Nephron (organoid): ENCODE measurements at regions not wholly inside any gene's neighbourhood (a gene's known extent, or its start where the extent isn't known, plus 50 kb on each side); places are given as distances from the start of the nearest gene placed in this dataset.
A peak's percentile ranks its signal among the peaks of the same experiment; 100 is the strongest.

ENCODE experiments used
- H3K27ac Mint-ChIP-seq, 3 experiments: 2 replicates each; pipeline ENCODE4 v1.8.0; 2020; ENCODE audit warnings: mixed read lengths in 3 of 3, mild to moderate bottlenecking in 2 of 3, moderate library complexity in 1 of 3
- H3K27me3 Mint-ChIP-seq: 2 replicates; pipeline ENCODE4 v1.8.0; 2021; ENCODE audit warnings: low read depth, mild to moderate bottlenecking, moderate library complexity, mixed read lengths
- H3K36me3 Mint-ChIP-seq: 2 replicates; pipeline ENCODE4 v1.8.0; 2020; ENCODE audit warnings: low read depth, mixed read lengths
- H3K4me1 Mint-ChIP-seq: 2 replicates; pipeline ENCODE4 v1.8.0; 2020; ENCODE audit warnings: mixed read lengths
- H3K4me3 Mint-ChIP-seq, 3 experiments: 2 replicates each; pipeline ENCODE4 v1.8.0; 2020; ENCODE audit warnings: mild to moderate bottlenecking in 3 of 3, mixed read lengths in 3 of 3, moderate library complexity in 2 of 3
- H3K9me3 Mint-ChIP-seq: 2 replicates; pipeline ENCODE4 v1.8.0; 2020; ENCODE audit warnings: mixed read lengths
- CTCF ChIP-seq, 3 experiments: fragments of 200-600 bp; sonication (generic); IDR thresholded peaks; one replicate each; pipeline ENCODE4 v1.5.0; 2021; ENCODE audit warnings: antibody characterized with exemption in 3 of 3; ENCODE audit not compliant: unreplicated experiment in 3 of 3

DNA sequence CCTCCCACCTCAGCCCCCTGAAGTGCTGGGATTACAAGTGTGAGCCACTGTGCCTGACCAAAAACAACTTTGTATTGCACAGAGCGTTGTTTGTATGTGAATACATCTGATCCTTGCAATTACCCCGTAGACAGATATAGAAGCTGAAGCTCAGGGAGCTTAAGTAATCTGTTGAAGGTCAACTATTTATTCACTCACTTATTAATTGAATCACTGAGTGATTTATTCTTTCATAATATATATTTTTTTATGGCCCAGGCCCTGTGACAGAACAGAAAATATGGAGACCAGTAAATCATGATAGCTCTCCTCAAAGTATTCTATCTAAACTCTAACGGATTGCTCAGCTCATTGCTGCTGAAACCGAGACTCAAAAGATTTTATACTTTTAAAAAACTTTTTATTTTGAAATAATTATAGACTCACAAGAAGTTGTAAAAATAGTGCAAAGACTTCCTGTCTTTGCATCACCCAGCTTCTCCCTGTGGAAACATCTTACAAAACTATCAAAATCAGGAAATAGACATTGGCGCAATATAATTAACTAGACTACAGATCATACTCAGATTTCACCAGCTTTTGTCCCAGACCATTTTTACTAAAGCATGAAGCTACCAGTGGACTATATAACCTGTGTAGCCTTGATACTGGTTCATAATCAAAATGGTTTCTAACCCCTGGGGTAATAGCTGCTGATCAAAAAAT lies 466.1 kb downstream of the PDCD6IP start:
- H3K27ac Mint-ChIP-seq = peak overlapping the region in 1 of 3 experiments; percentile 3
- no peak overlapping the region for H3K4me3 Mint-ChIP-seq
- H3K9me3 Mint-ChIP-seq = no peaks in the 10 kb centered on the region
- H3K36me3 Mint-ChIP-seq = no peaks in the 10 kb centered on the region
- peaks cover 63% of the 10 kb centered on the region for H3K4me1 Mint-ChIP-seq
- no peak for TF ChIP-seq CTCF (IDR thresholded peaks at IDR 0.05; ENCODE audit: unreplicated experiment in 3 of 3)
- H3K27me3 Mint-ChIP-seq = no peaks in the 10 kb centered on the region

GRCh38 chr3:34267088-34267487 lies 468.7 kb downstream of the PDCD6IP start:
- H3K9me3 Mint-ChIP-seq = no peaks in the 10 kb centered on the region
- no peak overlapping the region for H3K4me3 Mint-ChIP-seq
- no peaks in the 10 kb centered on the region for H3K36me3 Mint-ChIP-seq
- TF ChIP-seq CTCF (IDR thresholded peaks at IDR 0.05; ENCODE audit: unreplicated experiment in 3 of 3) = no peak
- H3K4me1 Mint-ChIP-seq = peaks cover 50% of the 10 kb centered on the region
- H3K27me3 Mint-ChIP-seq = no peaks in the 10 kb centered on the region
- H3K27ac Mint-ChIP-seq = no peak overlapping the region

DNA sequence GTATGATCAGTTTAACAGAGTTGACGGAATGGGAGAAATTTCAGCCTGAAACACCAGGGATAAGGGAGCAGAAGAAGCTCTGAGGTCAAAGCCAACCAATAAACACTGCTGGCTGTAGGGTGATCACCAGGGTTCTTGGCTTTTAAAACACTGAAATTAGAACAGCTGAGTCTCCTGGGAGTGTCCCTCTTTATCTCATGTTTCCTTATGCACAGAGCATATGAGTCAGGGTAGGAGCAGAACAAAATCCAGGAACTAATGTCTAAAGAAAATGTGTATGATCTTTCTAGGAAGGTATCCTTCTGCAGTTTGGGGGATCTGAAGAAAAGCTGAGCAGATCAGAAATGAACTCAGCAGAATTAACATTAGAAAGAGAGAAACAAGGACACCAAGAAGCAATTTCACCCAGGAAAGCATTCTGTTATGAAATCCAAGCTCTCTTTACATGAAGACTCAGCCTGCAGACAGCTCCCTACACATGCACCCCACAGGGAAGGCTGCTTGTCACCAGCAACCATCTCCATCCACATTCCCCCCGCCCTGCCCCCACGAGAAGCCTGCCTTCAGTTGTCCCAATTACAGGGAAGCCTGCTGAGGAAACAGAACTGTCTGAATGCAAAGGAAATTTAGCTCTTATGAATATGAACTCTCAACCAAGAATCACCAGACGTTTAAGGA lies 469.7 kb downstream of the PDCD6IP start:
- Mint-ChIP-seq H3K36me3 (no peaks in the 10 kb centered on the region), H3K4me1 (peaks cover 39% of the 10 kb centered on the region), H3K4me3 (no peak overlapping the region), H3K9me3 (no peaks in the 10 kb centered on the region), H3K27me3 (no peaks in the 10 kb centered on the region), H3K27ac (peak overlapping the region in 1 of 3 experiments; percentile 23)
- TF ChIP-seq CTCF (IDR thresholded peaks at IDR 0.05; ENCODE audit: unreplicated experiment in 3 of 3) = no peak

GRCh38 chr3:34275811-34276210 lies 477.4 kb downstream of the PDCD6IP start:
- H3K4me3 Mint-ChIP-seq = no peak overlapping the region
- H3K27ac Mint-ChIP-seq = no peak overlapping the region
- H3K27me3 Mint-ChIP-seq = peaks cover 4% of the 10 kb centered on the region
- TF ChIP-seq CTCF (IDR thresholded peaks at IDR 0.05; ENCODE audit: unreplicated experiment in 3 of 3) = no peak
- no peaks in the 10 kb centered on the region for H3K9me3 Mint-ChIP-seq
- H3K36me3 Mint-ChIP-seq = no peaks in the 10 kb centered on the region
- H3K4me1 Mint-ChIP-seq = no peaks in the 10 kb centered on the region

DNA sequence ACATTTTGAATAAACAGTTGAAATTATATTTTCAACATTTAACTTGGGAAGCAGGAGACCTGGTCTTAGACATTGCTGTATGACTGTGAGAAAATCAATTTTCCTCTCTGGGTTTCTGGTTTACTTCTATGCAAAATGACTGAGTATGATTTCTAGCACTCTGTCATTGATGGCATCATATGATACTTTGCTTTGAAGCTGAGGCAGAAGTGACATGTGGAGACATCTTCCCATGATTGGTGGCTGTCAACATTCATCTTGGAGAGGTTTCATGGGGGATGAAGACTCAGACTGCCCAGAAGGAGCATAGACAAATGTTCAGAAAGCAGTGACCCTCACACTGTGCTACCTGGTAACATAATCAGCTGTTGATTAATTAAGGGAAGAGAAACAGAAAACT lies 477.9 kb downstream of the PDCD6IP start:
- Mint-ChIP-seq H3K4me3 (no peak overlapping the region), H3K9me3 (no peaks in the 10 kb centered on the region), H3K4me1 (no peaks in the 10 kb centered on the region), H3K27me3 (peaks cover 4% of the 10 kb centered on the region), H3K27ac (no peak overlapping the region), H3K36me3 (no peaks in the 10 kb centered on the region)
- no peak for TF ChIP-seq CTCF (IDR thresholded peaks at IDR 0.05; ENCODE audit: unreplicated experiment in 3 of 3)

- Mint-ChIP-seq H3K4me1 (no peaks in the 10 kb centered on the region), H3K9me3 (no peaks in the 10 kb centered on the region), H3K4me3 (no peak overlapping the region), H3K36me3 (no peaks in the 10 kb centered on the region), H3K27me3 (peaks cover 4% of the 10 kb centered on the region), H3K27ac (no peak overlapping the region)
- no peak for TF ChIP-seq CTCF (IDR thresholded peaks at IDR 0.05; ENCODE audit: unreplicated experiment in 3 of 3)
These were observed 478.7 kb downstream of the PDCD6IP start for GRCh38 chr3:34277110-34277509.
